GM18909 (cell line): ENCODE measurements at regions not wholly inside any gene's neighbourhood (a gene's known extent, or its start where the extent isn't known, plus 50 kb on each side); places are given as distances from the start of the nearest gene placed in this dataset.
A peak's percentile ranks its signal among the peaks of the same experiment; 100 is the strongest.

Experiments used
- ATAC-seq: cut with Tn5 transposase; IDR thresholded peaks from one replicate; pipeline ENCODE4 v1.9.1; 2021; ENCODE audit warnings: mild to moderate bottlenecking; ENCODE audit not compliant: unreplicated experiment, poor library complexity

DNA sequence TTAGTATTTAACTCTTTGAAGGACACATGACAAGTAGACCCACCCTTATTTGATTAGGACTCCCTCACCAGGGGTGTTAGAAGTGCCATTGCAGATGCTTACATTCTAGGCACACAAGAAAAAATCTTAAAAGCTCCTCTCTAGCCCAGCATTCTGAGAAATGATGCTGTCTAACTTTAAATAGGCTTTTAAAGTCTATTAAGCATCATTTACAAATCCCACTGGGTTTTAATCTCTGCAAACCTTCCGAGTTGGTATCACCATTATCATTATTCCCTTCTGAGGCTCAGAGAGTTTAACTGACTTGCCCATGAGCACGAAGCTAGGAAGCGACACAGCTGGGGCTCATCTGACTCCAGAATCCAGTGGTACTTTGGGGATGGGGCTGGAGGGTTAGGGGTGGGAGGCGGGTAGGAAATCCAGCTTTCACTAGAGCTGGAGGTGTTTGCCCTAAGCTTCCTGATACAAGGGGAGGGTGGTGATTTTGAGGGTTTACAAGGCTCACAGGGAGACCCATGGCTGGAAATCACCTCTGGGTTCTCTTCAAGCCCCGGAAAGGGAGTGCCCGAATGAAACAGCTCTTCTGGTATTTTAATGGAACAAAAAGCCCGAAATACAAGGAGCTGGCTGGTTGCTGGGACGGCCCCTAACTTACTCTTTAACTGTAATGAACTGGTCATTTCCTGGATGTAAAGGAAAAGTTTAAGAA, 109.2 kb upstream of the FUT8 start:
- ATAC-seq, result no peak

- ATAC-seq, result no peak
Observed at GRCh38 chr14:65303899-65304222, 108.7 kb upstream of the FUT8 start.

DNA sequence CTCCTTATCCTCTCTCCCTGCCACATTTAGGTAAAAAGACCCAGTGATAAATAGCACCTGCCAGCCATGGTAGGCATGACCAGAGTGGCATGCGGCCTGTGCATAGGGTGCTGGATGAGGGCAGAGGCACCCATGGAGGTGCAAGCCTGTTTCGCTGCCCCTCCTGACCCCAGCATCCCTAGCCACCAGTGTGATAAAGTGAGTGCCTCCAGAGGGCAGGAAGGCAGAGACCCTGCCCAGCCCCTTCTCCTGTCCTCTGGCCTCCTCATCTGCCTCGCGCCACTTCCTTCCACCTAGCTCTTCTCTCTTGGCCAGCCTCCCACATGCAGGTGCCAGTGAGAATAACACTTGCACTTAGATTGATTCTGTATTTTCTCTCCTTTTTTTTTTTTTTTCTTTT, 108.3 kb upstream of the FUT8 start:
- no peak for ATAC-seq

- no peak for ATAC-seq
Observed at GRCh38 chr14:65304963-65305362, 107.6 kb upstream of the FUT8 start.

DNA sequence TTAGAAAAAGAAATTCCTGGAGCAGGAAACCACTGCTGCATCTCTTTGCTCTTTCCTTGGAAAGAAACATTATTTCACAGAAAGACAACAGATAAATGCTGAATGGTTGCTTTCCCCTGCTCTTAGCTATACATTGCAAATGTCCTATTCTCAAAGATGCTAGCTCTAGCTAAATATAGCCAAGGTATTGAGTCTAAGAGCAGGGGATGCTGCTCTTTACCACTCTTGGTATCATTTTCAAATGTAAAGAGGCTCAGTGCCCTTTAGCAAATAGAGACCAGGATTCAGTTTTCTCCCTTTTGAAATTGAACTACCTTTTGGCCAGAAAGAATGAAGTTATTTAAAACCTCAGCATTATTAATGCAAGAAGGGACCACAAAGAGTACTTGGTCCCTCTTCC, 104.0 kb upstream of the FUT8 start:
- ATAC-seq, result no peak

DNA sequence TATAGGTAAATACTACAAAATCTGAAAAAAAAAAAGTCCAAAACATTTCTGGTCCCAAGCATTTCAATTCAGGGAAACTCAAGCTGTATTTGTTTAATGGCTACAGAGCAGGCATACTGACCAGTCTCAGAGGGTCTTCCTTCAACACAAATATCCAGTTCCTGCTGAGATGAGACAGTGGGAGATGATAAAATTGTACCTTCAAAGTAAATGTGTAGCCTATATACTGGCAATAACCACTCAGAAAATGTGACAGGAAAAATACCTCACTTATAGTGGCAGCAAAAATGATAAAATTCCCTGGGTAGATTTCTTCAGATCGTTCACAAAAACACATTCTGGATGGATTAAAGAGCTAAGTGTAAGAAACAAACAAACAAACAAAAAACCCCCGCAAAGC, 102.0 kb upstream of the FUT8 start:
- no peak for ATAC-seq

- ATAC-seq, result no peak
Observed at GRCh38 chr14:65312859-65313258, 99.7 kb upstream of the FUT8 start.

DNA sequence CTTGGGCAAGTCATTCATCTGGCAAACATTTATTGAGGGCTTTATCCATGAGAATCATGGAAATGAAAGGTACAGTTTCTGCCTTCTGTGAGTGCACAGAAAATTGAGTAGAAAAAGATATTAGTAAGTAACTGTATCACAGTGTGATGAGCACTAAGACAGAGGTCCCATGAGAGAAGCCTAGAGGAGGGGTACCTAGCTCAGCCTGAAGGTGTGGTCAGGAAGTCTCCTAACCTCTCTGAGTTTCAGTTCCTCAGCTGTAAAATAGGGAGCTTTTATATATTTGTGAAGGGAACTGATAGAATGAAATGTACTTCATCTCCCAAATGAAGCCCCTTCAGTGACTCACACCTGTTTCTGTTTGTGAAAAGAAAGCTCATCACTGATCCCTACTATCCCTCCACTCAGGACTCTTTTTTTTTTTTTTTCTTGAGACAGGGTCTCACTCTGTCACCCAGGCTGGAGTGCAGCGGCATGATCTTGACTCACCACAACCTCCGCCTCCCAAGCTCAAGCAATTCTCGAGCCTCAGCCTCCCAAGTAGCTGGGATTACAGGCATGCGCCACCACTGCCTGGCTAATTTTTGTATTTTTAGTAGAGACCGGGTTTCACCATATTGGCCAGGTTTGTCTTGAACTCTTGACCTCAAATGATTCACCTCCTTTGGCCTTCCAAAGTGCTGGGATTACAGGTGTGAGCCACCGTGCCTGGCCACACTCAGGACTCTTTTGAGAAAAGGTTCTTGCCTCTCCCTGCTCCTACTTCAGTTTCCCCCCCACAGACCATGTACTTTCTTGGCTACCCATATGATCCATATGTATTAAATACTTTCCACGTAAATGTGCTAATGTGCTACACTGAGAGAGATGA, 93.7 kb upstream of the FUT8 start:
- ATAC-seq, result peak; percentile 66

GRCh38 chr14:65320661-65321308, 91.7 kb upstream of the FUT8 start:
- peak; percentile 39 for ATAC-seq

DNA sequence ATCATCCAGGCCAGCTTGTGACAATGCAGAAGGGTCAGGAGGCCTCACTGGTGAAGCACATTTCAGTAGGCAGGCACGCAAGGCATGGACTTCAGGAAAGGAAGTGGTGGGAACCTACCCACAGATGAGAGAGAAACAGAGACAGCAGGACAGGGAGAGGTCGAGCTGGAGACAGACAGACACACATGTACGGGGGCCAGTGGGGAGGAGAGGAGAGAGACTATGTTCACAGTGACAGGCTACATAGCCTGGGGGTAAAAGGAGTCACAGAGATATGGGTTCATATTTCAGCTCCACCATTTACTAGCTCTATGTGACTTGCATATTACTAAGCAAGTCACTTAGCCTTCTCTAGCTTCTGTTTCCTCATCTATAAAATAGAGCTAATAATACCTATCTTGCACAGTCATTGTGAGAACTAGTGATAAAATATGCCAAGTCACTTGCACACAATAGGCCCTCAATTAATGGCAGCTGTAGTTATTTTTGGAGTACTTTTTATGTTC, 91.1 kb upstream of the FUT8 start:
- ATAC-seq, result peak; percentile 46

GRCh38 chr14:65329481-65329880, 83.0 kb upstream of the FUT8 start:
- ATAC-seq, result no peak

DNA sequence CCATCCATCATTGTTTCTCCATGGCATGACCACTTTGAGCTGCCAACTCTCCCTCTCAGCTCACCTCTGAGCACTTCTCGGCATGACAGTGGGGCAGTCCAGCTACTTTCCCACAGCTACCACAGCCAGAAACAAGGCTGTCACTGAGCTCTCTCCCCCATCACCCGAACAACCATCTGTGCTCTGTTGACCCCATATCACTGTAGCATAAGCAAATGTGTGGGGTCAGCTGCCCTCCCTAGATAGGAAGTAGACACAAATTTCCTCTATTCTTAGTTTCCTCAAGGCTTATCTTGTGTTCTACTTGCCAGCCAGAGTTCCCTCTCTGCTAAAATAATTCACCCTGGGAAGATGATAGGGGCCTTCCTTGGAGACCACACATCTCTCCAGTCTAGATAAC, 82.6 kb upstream of the FUT8 start:
- ATAC-seq, result peak; percentile 46

DNA sequence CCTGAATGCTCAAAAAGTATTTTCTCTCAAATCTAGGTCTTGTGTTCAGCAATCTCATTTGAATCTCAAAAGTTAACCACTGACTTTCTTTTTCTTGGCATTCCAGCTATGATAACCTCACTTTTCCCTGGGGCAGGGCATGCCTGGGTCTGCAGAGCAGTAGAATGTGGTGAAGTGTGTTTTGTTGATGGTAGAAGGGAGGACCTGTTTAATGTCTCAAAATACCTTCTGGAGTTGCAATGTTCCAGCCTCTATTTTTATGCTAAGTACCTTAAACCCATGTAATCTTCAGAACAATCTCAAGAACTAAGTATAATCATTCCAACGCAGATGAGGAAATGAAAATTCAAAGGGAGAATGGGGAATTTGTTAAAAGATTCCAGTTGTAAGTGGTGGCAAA, 82.1 kb upstream of the FUT8 start:
- ATAC-seq, result no peak

- no peak for ATAC-seq
Observed at GRCh38 chr14:65331652-65332051, 80.9 kb upstream of the FUT8 start.

DNA sequence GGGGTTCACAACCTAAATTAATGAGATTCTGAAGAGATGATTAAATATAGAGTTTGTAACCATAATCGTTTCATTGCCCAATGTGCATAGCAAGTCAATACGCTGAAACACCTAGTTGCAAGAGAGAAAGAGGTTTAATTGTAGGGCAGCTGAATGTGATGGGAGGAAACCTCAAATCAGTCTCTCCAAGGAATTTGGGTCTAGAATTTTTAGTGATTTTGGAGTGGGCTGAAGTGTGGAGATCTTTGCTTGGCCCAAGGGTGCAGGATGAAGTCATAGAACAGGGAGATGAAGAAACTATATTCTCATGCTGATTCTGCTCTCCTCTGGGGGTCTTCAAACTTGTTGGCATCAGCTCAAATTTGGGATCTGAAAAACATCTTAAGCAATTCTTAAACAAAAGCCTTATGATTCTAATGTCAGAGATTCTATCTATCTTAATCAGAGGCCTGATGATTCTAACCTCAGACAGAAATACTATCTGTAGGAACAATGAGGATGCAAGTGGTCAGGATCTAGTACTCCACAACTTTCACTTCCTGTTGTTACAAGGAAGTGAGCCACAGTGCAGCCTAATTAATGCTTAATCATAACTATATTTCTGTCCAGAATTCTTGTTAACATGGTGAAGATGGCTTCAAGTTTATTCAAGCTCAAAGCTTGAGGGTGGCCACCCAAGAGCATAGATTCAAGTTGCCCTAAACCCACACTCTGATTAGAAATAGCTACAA, 80.2 kb upstream of the FUT8 start:
- no peak for ATAC-seq

GRCh38 chr14:65333943-65334687, 78.4 kb upstream of the FUT8 start:
- no peak for ATAC-seq

GRCh38 chr14:65334765-65335410, 77.6 kb upstream of the FUT8 start:
- no peak for ATAC-seq

DNA sequence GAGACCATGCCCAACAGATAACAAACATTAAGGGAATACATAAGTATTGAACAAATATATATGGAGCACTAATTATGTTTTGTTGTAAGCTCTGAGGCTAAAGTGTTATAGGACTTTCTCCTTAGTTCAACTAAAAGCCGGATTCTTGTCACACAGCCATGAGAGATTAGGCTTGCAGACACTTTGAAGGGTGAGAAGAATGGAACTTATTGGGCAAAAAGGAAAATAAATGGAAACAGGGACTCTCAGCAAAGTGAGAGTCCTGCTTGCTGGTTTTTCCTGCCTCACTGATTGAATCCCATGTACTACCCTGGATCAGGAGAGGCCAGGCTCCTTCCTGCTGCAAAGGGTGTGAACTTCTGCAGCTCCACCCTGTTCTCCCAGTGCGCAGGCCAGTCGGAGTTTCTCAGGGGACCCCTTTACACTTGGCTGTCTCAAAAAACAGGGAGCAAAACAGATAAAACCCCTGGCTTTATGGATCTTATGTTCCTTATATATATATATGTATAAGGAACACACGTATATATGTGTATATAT, 77.1 kb upstream of the FUT8 start:
- ATAC-seq, result no peak

DNA sequence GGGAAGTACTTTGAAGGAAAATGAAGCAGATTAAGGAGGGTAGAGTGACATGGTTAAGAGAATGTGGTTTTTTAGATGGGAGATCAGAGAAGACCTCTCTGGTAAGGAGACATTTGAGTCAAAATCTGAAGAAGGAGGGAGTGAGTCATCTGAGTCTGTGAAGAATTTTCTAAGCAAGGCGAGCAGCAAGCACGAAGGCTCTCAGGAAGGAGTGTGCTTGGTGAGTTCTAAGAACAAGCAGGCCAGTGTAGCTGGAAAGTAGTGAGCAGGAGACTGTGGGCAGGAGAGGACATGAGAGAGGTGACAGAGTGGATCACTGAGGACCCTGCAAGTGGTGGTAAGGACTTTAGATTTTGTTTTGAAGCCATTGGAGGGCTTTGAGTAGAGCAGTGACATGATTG, 76.3 kb upstream of the FUT8 start:
- ATAC-seq, result peak; percentile 44
